ENCODE measurements at regions not wholly inside any gene's neighbourhood (a gene's known extent, or its start where the extent isn't known, plus 50 kb on each side); places are given as distances from the start of the nearest gene placed in this dataset.

DNA sequence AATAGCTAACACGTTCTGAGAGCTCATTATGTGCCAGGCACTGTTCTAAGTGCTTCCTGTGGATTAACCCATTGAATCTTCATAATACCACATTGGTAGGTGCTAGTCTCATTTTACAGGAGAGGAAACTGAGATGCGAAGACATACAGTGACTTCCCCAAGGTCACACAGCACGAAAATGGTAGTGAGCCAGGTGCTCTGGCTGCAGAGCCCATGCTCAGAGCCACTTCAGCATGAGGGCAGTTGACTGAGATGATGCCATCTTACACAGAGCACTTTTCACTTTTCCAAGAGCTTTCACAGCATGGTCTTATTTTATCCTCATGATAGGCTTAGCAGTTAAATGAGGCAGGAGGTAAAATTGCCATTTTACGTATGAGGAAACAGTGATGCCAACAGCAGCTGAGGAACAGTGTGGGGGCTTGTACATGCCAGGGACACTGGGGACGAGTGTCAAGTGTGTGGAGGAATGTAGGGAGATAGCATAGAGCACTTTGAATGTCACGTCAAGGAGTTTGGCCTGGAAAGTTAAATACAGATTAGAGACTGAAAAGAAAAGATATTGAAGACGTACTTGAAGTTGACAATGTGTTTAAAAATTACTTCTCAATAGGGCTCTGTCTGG lies 180.0 kb downstream of the KIF4B start:
- H3K9me3 ChIP-seq (ENCODE audit: control insufficient read depth, low read length) = no peaks in the 10 kb centered on the region
- H3K4me1 ChIP-seq (ENCODE audit: control insufficient read depth, insufficient read depth, low read length, poor library complexity, severe bottlenecking) = no peaks in the 10 kb centered on the region
- H3K27ac ChIP-seq (ENCODE audit: low read depth, low read length, severe bottlenecking) = no peak overlapping the region
- H3K36me3 ChIP-seq (ENCODE audit: control insufficient read depth, insufficient read depth, low read length) = no peaks in the 10 kb centered on the region
- H3K4me3 ChIP-seq (ENCODE audit: extremely low read depth, insufficient read depth, low read length, poor library complexity, severe bottlenecking) = no peak overlapping the region
- 86 to 87% methylated on average over 5 to 7 of the region's 7 CpGs for WGBS, 2 experiments (ENCODE audit: insufficient coverage in 2 of 2)

GRCh38 chr5:155200608-155201007 lies 187.1 kb downstream of the KIF4B start:
- H3K4me1 ChIP-seq (ENCODE audit: control insufficient read depth, insufficient read depth, low read length, poor library complexity, severe bottlenecking) = no peaks in the 10 kb centered on the region
- no peak overlapping the region for H3K4me3 ChIP-seq (ENCODE audit: extremely low read depth, insufficient read depth, low read length, poor library complexity, severe bottlenecking)
- no peaks in the 10 kb centered on the region for H3K36me3 ChIP-seq (ENCODE audit: control insufficient read depth, insufficient read depth, low read length)
- no peaks in the 10 kb centered on the region for H3K9me3 ChIP-seq (ENCODE audit: control insufficient read depth, low read length)
- H3K27ac ChIP-seq (ENCODE audit: low read depth, low read length, severe bottlenecking) = no peak overlapping the region
- WGBS, 2 experiments (ENCODE audit: insufficient coverage in 2 of 2) = 76 to 90% methylated on average over 2 to 3 of the region's 4 CpGs

DNA sequence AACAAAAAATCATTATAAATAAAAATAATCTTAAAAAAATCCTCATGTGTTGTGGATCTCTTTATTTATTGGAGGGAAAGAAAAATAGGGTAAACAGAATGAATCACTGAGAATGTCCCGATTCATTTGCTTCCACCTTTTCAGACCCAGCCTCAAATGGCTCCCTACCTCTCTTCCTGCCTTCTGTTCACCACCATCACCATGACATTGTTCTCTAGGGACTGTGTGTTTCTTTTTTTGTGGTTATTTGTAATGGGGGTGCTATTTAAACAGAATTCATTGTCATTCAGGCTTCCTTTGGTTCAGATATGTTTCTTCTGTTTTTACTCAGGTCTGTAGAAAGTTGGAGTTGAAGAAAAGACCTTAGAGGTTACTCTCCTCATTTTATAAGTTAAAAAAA lies 198.2 kb downstream of the KIF4B start:
- H3K4me1 ChIP-seq (ENCODE audit: control insufficient read depth, insufficient read depth, low read length, poor library complexity, severe bottlenecking) = no peaks in the 10 kb centered on the region
- no peaks in the 10 kb centered on the region for H3K36me3 ChIP-seq (ENCODE audit: control insufficient read depth, insufficient read depth, low read length)
- H3K27ac ChIP-seq (ENCODE audit: low read depth, low read length, severe bottlenecking) = no peak overlapping the region
- H3K9me3 ChIP-seq (ENCODE audit: control insufficient read depth, low read length) = no peaks in the 10 kb centered on the region
- H3K4me3 ChIP-seq (ENCODE audit: extremely low read depth, insufficient read depth, low read length, poor library complexity, severe bottlenecking) = no peak overlapping the region
- WGBS, 2 experiments (ENCODE audit: insufficient coverage in 2 of 2) = no CpG with 5 or more reads among the region's 1 CpG

GRCh38 chr5:155222393-155222792 lies 208.8 kb downstream of the KIF4B start:
- 84 to 90% methylated on average over 6 of the region's 6 CpGs for WGBS, 2 experiments (ENCODE audit: insufficient coverage in 2 of 2)
- H3K36me3 ChIP-seq (ENCODE audit: control insufficient read depth, insufficient read depth, low read length) = no peaks in the 10 kb centered on the region
- no peak overlapping the region for H3K4me3 ChIP-seq (ENCODE audit: extremely low read depth, insufficient read depth, low read length, poor library complexity, severe bottlenecking)
- no peaks in the 10 kb centered on the region for H3K9me3 ChIP-seq (ENCODE audit: control insufficient read depth, low read length)
- H3K27ac ChIP-seq (ENCODE audit: low read depth, low read length, severe bottlenecking) = no peak overlapping the region
- no peaks in the 10 kb centered on the region for H3K4me1 ChIP-seq (ENCODE audit: control insufficient read depth, insufficient read depth, low read length, poor library complexity, severe bottlenecking)

DNA sequence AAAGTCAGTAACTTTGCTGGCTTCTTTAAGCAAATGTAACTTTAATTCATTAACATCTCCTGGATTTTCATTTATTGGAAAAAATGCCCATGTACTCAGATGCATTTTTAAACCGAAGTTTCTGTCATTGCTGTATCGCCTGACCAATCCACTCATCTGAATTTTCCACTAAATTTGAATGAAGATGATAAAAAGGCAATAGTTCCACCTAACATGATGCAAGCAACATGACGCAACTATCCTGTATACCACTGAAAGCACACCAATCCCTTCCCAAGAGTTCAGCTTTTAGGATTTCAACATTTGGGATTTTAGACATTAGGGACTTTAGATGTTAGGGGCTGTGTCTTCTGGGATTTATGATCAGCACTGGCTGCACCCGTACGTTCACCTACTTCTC lies 215.6 kb downstream of the KIF4B start:
- no CpG with 5 or more reads among the region's 5 CpGs for WGBS, 2 experiments (ENCODE audit: insufficient coverage in 2 of 2)
- no peak overlapping the region for H3K27ac ChIP-seq (ENCODE audit: low read depth, low read length, severe bottlenecking)
- no peak overlapping the region for H3K4me3 ChIP-seq (ENCODE audit: extremely low read depth, insufficient read depth, low read length, poor library complexity, severe bottlenecking)
- H3K36me3 ChIP-seq (ENCODE audit: control insufficient read depth, insufficient read depth, low read length) = no peaks in the 10 kb centered on the region
- H3K9me3 ChIP-seq (ENCODE audit: control insufficient read depth, low read length) = no peaks in the 10 kb centered on the region
- no peaks in the 10 kb centered on the region for H3K4me1 ChIP-seq (ENCODE audit: control insufficient read depth, insufficient read depth, low read length, poor library complexity, severe bottlenecking)

- Histone ChIP-seq H3K27ac (ENCODE audit: low read depth, low read length, severe bottlenecking) (no peak overlapping the region), H3K4me3 (ENCODE audit: extremely low read depth, insufficient read depth, low read length, poor library complexity, severe bottlenecking) (no peak overlapping the region), H3K36me3 (ENCODE audit: control insufficient read depth, insufficient read depth, low read length) (no peaks in the 10 kb centered on the region), H3K4me1 (ENCODE audit: control insufficient read depth, insufficient read depth, low read length, poor library complexity, severe bottlenecking) (no peaks in the 10 kb centered on the region), H3K9me3 (ENCODE audit: control insufficient read depth, low read length) (no peaks in the 10 kb centered on the region)
- WGBS, 2 experiments (ENCODE audit: insufficient coverage in 2 of 2) = 83 to 92% methylated on average over 2 of the region's 2 CpGs
These were observed 226.2 kb downstream of the KIF4B start for GRCh38 chr5:155239803-155240202.

DNA sequence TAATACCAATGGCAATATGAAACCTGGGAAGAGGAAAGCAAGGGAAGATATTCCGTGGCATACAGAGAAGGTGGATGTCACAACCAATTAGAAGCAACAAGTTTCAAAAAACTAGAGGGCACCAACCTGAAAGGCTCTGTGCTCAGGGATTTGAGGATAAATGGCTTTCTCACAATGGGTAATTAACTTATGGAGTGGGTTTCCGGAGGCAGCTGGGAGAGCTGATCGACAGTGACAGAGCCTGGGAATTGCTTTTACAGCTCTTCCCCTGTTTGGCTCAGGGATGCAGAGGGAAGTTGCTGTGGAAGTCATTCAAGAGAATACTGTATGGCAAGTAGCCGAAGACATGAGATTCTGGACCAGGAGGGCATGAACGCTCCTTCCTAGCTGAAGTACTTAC lies 237.0 kb downstream of the KIF4B start:
- Histone ChIP-seq H3K9me3 (ENCODE audit: control insufficient read depth, low read length) (no peaks in the 10 kb centered on the region), H3K27ac (ENCODE audit: low read depth, low read length, severe bottlenecking) (no peak overlapping the region), H3K36me3 (ENCODE audit: control insufficient read depth, insufficient read depth, low read length) (no peaks in the 10 kb centered on the region), H3K4me3 (ENCODE audit: extremely low read depth, insufficient read depth, low read length, poor library complexity, severe bottlenecking) (no peak overlapping the region), H3K4me1 (ENCODE audit: control insufficient read depth, insufficient read depth, low read length, poor library complexity, severe bottlenecking) (no peaks in the 10 kb centered on the region)
- WGBS, 2 experiments (ENCODE audit: insufficient coverage in 2 of 2) = 81 to 90% methylated on average over 2 of the region's 5 CpGs

- H3K4me1 ChIP-seq (ENCODE audit: control insufficient read depth, insufficient read depth, low read length, poor library complexity, severe bottlenecking) = no peaks in the 10 kb centered on the region
- no peaks in the 10 kb centered on the region for H3K9me3 ChIP-seq (ENCODE audit: control insufficient read depth, low read length)
- no peak overlapping the region for H3K27ac ChIP-seq (ENCODE audit: low read depth, low read length, severe bottlenecking)
- H3K36me3 ChIP-seq (ENCODE audit: control insufficient read depth, insufficient read depth, low read length) = no peaks in the 10 kb centered on the region
- H3K4me3 ChIP-seq (ENCODE audit: extremely low read depth, insufficient read depth, low read length, poor library complexity, severe bottlenecking) = no peak overlapping the region
These were observed 238.5 kb downstream of the KIF4B start for GRCh38 chr5:155252025-155252424.

GRCh38 chr5:155252717-155253116 lies 239.2 kb downstream of the KIF4B start:
- no peaks in the 10 kb centered on the region for H3K36me3 ChIP-seq (ENCODE audit: control insufficient read depth, insufficient read depth, low read length)
- no peaks in the 10 kb centered on the region for H3K9me3 ChIP-seq (ENCODE audit: control insufficient read depth, low read length)
- no peak overlapping the region for H3K4me3 ChIP-seq (ENCODE audit: extremely low read depth, insufficient read depth, low read length, poor library complexity, severe bottlenecking)
- WGBS, 2 experiments (ENCODE audit: insufficient coverage in 2 of 2) = 100% methylated on average over 1 of the region's 3 CpGs; no CpG with 5 or more reads in 1 of the 2 experiments
- no peak overlapping the region for H3K27ac ChIP-seq (ENCODE audit: low read depth, low read length, severe bottlenecking)
- no peaks in the 10 kb centered on the region for H3K4me1 ChIP-seq (ENCODE audit: control insufficient read depth, insufficient read depth, low read length, poor library complexity, severe bottlenecking)

- Histone ChIP-seq H3K4me3 (ENCODE audit: extremely low read depth, insufficient read depth, low read length, poor library complexity, severe bottlenecking) (no peak overlapping the region), H3K36me3 (ENCODE audit: control insufficient read depth, insufficient read depth, low read length) (no peaks in the 10 kb centered on the region), H3K4me1 (ENCODE audit: control insufficient read depth, insufficient read depth, low read length, poor library complexity, severe bottlenecking) (no peaks in the 10 kb centered on the region), H3K9me3 (ENCODE audit: control insufficient read depth, low read length) (no peaks in the 10 kb centered on the region), H3K27ac (ENCODE audit: low read depth, low read length, severe bottlenecking) (no peak overlapping the region)
- 77 to 86% methylated on average over 2 of the region's 2 CpGs for WGBS, 2 experiments (ENCODE audit: insufficient coverage in 2 of 2)
These were observed 240.8 kb downstream of the KIF4B start for GRCh38 chr5:155254399-155254798.

- H3K4me1 ChIP-seq (ENCODE audit: control insufficient read depth, insufficient read depth, low read length, poor library complexity, severe bottlenecking) = no peaks in the 10 kb centered on the region
- no peaks in the 10 kb centered on the region for H3K9me3 ChIP-seq (ENCODE audit: control insufficient read depth, low read length)
- no peaks in the 10 kb centered on the region for H3K36me3 ChIP-seq (ENCODE audit: control insufficient read depth, insufficient read depth, low read length)
- 89 to 91% methylated on average over 5 to 6 of the region's 6 CpGs for WGBS, 2 experiments (ENCODE audit: insufficient coverage in 2 of 2)
- no peak overlapping the region for H3K27ac ChIP-seq (ENCODE audit: low read depth, low read length, severe bottlenecking)
- H3K4me3 ChIP-seq (ENCODE audit: extremely low read depth, insufficient read depth, low read length, poor library complexity, severe bottlenecking) = no peak overlapping the region
These were observed 244.6 kb downstream of the KIF4B start for GRCh38 chr5:155258161-155258560.
